ENCODE measurements at regions not wholly inside any gene's neighbourhood (a gene's known extent, or its start where the extent isn't known, plus 50 kb on each side); places are given as distances from the start of the nearest gene placed in this dataset.

DNA sequence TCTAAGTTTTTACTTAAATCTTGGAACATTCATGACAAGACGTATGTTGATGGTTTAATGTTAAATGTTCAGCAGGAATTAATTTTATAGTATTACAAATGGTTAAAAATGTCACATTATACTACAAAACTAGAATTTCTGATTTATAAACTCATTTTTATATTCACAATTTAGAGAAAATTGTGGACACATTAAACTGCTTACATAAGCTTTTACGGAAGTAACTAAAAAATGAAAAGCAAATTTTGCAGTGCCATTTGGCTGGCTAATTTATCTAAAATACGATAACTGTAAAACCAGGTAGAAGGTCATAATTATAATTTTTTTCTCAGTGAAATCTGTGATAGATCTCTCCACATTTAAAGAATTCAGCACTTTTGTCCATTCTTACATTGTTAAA is 190.2 kb upstream of the GPC6 start:
- no peaks in the 10 kb centered on the region for H3K36me3 ChIP-seq (ENCODE audit: low read depth)
- no peak overlapping the region for H2AFZ ChIP-seq
- H3K9me3 ChIP-seq (ENCODE audit: insufficient read depth, low read depth), result no peaks in the 10 kb centered on the region
- no peak overlapping the region for H3K4me3 ChIP-seq
- TF ChIP-seq EZH2 (IDR thresholded peaks at IDR 0.05; ENCODE audit: low read depth), result no peak
- TF ChIP-seq, protein P1, sequence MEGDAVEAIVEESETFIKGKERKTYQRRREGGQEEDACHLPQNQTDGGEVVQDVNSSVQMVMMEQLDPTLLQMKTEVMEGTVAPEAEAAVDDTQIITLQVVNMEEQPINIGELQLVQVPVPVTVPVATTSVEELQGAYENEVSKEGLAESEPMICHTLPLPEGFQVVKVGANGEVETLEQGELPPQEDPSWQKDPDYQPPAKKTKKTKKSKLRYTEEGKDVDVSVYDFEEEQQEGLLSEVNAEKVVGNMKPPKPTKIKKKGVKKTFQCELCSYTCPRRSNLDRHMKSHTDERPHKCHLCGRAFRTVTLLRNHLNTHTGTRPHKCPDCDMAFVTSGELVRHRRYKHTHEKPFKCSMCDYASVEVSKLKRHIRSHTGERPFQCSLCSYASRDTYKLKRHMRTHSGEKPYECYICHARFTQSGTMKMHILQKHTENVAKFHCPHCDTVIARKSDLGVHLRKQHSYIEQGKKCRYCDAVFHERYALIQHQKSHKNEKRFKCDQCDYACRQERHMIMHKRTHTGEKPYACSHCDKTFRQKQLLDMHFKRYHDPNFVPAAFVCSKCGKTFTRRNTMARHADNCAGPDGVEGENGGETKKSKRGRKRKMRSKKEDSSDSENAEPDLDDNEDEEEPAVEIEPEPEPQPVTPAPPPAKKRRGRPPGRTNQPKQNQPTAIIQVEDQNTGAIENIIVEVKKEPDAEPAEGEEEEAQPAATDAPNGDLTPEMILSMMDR (conservative IDR thresholded peaks at IDR 0.05), result no peak
- no peak overlapping the region for H3K27ac ChIP-seq
- H3K4me2 ChIP-seq, result no peak overlapping the region
- no peaks in the 10 kb centered on the region for H4K20me1 ChIP-seq (ENCODE audit: insufficient read depth)
- CTCF ChIA-PET, result no interaction called here
- H3F3A ChIP-seq (ENCODE audit: insufficient read depth, low read depth), result no peaks in the 10 kb centered on the region
- no TSS peak for BruUV-seq (replicated peaks)
- POLR2A ChIA-PET (ENCODE audit: unreplicated experiment), result no interaction called here
- no peak for DNase-seq
- intact Hi-C loops (cut with micrococcal nuclease; ENCODE audit: unreplicated experiment), result no loop called here
- H3K4me1 ChIP-seq (replicated peaks; ENCODE audit: insufficient read depth), result no peaks in the 10 kb centered on the region
- no peaks in the 10 kb centered on the region for H3K79me2 ChIP-seq (ENCODE audit: low read depth)
- H3K9me2 ChIP-seq (ENCODE audit: insufficient read depth), result no peaks in the 10 kb centered on the region
- no peaks in the 10 kb centered on the region for H3K27me3 ChIP-seq (ENCODE audit: insufficient read depth, low read depth)

DNA sequence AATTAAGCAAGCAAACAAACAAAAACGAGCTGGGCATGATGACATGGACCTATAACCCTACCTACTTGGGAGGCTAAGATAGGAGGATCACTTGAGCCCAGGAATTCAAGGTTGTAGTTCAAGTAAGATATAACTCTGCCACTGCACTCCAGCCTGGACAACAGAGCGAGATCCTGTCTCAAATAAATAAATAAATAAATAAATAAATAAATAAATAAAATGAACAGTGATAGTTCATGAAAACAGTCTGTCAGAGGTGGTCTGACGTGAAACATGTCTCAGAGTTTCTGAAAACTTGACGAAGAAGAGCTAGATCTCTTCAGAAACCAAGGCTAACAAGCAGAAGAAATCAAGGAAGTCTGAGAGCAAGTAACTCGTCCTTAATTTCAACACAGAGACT is 188.8 kb upstream of the GPC6 start:
- no peak for DNase-seq
- no peak overlapping the region for H2AFZ ChIP-seq
- no peaks in the 10 kb centered on the region for H3K9me3 ChIP-seq (ENCODE audit: insufficient read depth, low read depth)
- TF ChIP-seq, protein P1 (conservative IDR thresholded peaks at IDR 0.05), result no peak
- no peak for TF ChIP-seq EZH2 (IDR thresholded peaks at IDR 0.05; ENCODE audit: low read depth)
- H3K4me3 ChIP-seq, result no peak overlapping the region
- no peaks in the 10 kb centered on the region for H3K27me3 ChIP-seq (ENCODE audit: insufficient read depth, low read depth)
- H3K27ac ChIP-seq, result no peak overlapping the region
- no peaks in the 10 kb centered on the region for H3K36me3 ChIP-seq (ENCODE audit: low read depth)
- intact Hi-C loops (cut with micrococcal nuclease; ENCODE audit: unreplicated experiment), result no loop called here
- H4K20me1 ChIP-seq (ENCODE audit: insufficient read depth), result no peaks in the 10 kb centered on the region
- ChIA-PET POLR2A (ENCODE audit: unreplicated experiment) (no interaction called here), CTCF (no interaction called here)
- H3K4me1 ChIP-seq (replicated peaks; ENCODE audit: insufficient read depth), result no peaks in the 10 kb centered on the region
- H3F3A ChIP-seq (ENCODE audit: insufficient read depth, low read depth), result no peaks in the 10 kb centered on the region
- H3K9me2 ChIP-seq (ENCODE audit: insufficient read depth), result no peaks in the 10 kb centered on the region
- BruUV-seq (replicated peaks), result no TSS peak
- H3K4me2 ChIP-seq, result no peak overlapping the region
- no peaks in the 10 kb centered on the region for H3K79me2 ChIP-seq (ENCODE audit: low read depth)

DNA sequence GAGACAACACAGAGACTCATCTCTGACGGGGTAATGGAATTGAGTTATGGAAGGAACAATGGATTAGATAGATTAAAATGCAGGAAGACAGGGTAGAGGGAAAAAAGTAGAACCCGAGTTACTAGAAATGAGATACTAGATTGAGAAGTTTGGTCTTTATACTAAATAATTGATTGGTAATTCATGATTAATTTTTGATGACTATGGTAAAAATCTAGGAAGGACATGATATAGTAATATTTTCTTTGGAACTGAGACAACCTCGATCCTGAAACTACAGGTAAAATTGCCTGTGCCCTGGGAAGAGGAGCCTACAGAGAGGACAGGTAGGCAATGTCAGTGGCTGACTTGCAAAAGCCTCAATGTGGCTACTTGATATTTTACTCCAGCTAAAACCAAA is 188.4 kb upstream of the GPC6 start:
- Histone ChIP-seq H3K27ac (no peak overlapping the region), H3K9me2 (ENCODE audit: insufficient read depth) (no peaks in the 10 kb centered on the region), H3K27me3 (ENCODE audit: insufficient read depth, low read depth) (no peaks in the 10 kb centered on the region), H3F3A (ENCODE audit: insufficient read depth, low read depth) (no peaks in the 10 kb centered on the region), H4K20me1 (ENCODE audit: insufficient read depth) (no peaks in the 10 kb centered on the region), H3K4me2 (no peak overlapping the region), H3K79me2 (ENCODE audit: low read depth) (no peaks in the 10 kb centered on the region), H3K9me3 (ENCODE audit: insufficient read depth, low read depth) (no peaks in the 10 kb centered on the region), H3K4me1 (replicated peaks; ENCODE audit: insufficient read depth) (no peaks in the 10 kb centered on the region), H3K36me3 (ENCODE audit: low read depth) (no peaks in the 10 kb centered on the region), H3K4me3 (no peak overlapping the region), H2AFZ (no peak overlapping the region)
- DNase-seq, result no peak
- no peak for TF ChIP-seq EZH2 (IDR thresholded peaks at IDR 0.05; ENCODE audit: low read depth)
- TF ChIP-seq, protein P1 (conservative IDR thresholded peaks at IDR 0.05), result no peak
- CTCF ChIA-PET, result no interaction called here
- BruUV-seq (replicated peaks), result no TSS peak
- POLR2A ChIA-PET (ENCODE audit: unreplicated experiment), result no interaction called here
- intact Hi-C loops (cut with micrococcal nuclease; ENCODE audit: unreplicated experiment), result no loop called here
